ENCODE measurements at regions not wholly inside any gene's neighbourhood (a gene's known extent, or its start where the extent isn't known, plus 50 kb on each side); places are given as distances from the start of the nearest gene placed in this dataset.
A peak's percentile ranks its signal among the peaks of the same experiment; 100 is the strongest.

DNA sequence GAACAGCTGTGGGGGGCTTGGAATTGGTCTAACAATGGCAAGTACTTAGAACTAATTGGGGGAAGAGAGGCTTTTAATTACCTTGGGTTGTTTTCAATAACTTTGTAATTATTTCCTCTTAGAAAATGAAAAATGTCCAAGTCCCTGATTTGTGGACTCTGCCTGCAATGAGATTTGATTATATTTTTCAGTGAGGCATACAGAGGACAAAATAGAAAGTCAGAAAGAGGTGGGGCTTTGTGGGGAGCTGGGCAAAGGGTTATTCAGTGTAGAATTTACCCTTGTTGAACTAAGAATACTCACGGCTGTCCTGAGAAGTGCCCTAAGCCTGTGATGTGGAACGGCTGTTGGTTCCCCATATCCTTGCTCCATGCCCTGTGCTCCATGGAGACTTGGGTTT is 153.0 kb downstream of the ICE1 start:
- no peak for DNase-seq

DNA sequence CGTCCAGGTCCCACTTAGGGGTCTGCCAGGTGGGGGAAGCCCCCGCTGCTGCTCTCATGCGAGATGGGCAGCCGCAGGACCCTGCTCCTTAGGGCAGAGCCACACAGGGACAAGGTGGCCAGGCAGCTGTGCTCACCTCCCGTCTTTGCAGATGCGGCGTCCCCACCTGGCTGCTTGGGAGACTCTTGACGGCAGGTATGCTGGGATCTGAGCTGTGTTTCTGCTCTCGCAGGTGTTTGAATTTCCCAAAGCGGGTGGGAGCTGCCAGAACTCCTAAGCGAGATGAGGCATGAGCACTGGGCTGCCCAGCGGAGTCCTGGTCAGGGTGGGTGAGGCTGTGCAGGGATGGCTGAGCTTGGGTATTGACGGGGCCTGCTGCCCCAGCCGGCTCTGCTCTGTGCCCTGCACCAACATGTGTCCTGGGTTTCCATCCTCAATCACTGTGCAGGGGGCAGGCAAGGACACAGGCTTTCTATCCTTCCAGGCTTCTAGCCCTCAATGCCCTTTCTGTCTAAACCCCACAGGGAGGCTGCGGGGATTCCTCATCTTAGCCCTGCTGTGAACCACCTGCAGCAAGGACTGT is 151.4 kb downstream of the ICE1 start:
- DNase-seq = no peak

DNA sequence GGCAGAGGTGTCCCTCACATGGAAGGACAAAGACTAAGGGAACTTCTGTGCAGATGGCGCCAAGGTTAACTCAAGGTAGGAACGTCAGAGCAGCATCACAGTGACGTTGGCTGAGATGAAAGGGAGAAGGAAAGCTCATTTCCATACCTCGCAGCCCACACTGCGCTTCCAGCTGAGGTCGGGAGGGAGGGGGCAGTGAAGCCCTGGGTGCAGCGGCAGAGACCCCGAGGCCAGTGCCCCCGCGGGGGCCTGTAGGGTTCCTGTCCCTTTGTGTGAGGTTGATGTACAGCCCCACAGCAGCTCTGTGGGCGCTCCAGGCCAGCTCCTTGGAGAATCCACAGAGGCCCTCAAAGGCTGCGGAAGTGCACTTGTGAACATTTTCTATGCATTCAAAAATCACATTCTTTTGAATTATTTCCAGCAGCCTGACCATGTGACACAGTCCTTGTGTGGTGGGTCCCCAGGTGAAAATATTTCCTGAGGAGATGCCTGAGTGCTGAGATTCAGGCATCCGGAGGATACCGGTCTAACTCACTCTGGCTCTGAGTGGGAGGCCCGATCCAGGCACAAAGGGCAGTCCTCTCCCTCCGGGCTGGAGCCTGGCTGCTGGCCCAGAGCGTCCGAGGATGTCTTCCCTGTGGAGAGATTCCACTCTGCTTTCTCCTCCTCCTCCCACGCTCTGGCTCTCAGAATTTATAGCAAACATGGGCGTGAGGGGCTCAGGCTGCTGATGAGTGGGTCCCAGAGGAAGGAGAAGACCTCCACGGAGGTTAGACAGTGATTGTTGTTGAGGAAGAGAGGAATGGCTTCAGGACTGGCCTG is 150.7 kb downstream of the ICE1 start:
- no peak for DNase-seq

DNA sequence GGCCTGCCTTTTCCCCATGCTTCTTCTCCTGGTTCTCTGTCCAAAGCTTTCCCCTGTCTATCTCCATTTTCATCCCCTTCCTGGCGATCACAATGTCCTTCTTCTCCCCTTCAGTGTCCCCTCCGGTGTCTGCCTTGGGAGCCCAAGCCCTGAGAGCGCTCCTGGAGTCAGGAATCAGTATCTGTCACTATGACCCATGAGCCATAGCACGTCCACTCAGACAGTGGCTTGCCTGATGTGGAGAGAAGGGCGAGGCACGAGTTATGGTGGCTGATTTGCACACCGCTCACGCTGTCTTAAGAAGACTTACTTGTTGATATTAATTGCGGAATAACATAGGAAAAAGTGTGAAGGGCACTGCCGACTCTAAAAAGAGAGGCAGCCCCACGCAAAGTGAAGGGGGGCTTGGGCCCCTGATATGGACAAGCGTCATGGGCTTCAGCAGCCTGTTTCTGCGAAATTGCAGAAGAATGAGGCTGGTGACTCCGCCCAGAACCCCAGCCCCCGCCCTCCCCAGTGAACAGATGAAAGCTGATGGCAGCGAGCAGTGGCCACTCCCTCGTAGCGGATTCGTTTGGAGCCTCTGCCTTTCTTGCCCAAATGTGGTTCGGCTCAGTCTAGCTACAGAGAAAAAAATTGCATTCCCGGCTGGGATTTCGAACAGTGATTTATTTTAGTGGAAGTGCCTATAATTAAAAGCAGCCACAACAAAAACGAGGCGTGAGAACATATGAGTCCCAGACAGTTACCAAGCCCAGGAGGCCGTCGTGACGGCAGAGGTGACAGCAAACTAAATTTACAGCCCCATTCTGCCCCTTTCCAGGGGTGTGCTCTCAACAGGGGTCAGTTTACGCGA is 149.8 kb downstream of the ICE1 start:
- DNase-seq = no peak

DNA sequence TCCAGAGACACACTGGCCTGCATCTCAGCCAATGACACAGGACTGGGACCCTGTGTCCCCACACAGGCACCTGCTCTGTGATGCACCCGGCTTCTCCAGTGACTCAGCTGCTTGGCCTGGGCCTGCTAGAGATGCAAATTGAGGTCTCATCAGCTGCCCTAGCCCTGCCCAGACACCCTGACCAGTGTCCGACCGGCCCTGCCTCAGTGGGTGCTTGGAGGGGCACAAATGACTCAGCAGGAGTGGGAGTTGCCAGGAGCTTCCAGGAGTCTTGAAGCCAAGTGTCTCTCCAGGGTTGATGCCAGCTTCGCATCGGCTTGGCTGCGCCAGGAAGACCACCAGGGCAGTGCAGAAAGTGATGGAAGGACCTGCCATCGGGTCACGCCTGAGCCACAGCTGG is 148.2 kb downstream of the ICE1 start:
- no peak for DNase-seq

DNA sequence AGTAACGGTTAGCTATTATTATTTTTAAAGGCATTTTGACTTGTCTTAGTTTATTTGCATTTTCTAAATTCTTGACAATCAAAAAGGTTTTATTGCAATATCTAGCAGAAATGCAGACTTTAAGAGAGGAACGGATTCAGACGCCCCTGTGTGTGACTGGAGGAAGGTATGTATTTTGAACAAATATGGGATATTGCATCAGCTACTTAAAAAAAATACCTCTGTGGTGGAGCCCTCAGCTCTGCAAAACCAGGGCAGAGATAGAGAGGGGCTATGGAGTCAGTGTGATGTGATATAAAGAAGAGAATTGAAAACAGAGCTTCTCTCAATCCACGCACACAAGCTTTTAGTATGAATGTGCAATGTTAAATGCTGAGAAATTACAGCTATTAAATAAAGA is 142.4 kb downstream of the ICE1 start:
- no peak for DNase-seq

DNA sequence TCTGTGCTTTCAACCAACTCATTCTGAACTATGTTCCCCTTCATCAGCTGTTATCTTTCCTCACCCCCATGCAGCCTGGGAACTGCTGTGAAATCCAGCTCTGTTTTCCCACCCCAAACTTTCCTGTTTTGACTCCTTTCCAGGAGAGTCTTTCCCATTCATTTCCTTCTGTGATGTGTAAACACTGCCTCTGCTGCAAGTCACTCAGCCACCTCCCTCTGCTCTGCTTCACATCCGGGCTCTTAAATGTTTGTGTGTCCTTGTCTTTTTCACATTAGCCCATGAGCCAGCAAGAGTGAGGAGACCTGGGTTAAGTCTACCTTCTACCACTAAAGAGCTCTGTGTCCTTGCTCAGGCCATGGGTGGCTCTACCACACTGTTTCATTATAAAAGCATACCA is 137.5 kb downstream of the ICE1 start:
- peak; percentile 35 for DNase-seq

DNA sequence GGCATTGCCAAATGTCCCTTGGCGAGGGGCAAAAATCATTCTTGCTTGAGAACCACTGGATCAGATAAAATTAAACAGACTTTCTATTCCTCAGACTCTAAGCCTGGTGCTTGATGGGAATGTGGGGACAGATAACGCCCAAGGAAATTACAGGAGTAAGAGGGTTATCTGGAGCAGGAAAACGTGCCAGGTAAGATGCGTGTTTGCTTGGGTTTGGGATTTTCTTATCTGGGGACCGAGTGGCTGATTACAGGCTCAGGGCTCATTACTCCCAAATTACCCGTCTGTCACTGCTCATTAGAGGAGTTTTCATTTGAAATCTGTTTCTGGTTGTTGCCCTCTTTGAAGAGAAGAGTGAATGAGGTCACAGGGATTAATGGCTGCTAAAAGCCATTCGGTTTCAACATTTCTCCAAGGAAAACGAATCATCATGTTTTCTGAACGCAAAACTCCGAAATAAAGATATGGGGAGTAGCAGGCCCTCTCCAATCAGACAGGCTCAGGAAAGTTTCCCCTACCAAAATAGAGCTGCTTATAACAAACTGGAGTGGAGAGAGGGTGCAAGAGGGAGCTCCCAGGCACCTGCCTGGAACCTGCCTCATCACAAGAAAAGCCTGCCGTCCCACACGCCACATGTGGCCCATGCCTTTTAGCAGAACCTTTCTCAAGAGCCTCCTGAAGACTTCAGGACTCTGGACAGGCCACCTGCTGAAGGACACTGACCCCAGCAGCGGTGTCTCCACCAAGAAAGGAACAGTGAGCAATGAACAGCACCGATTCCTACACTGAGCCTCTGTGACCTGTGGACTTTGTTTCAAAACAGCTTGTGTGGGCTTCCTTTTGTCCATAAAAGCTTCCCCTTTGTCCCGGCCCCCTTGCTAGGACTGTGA is 136.4 kb downstream of the ICE1 start:
- no peak for DNase-seq

DNA sequence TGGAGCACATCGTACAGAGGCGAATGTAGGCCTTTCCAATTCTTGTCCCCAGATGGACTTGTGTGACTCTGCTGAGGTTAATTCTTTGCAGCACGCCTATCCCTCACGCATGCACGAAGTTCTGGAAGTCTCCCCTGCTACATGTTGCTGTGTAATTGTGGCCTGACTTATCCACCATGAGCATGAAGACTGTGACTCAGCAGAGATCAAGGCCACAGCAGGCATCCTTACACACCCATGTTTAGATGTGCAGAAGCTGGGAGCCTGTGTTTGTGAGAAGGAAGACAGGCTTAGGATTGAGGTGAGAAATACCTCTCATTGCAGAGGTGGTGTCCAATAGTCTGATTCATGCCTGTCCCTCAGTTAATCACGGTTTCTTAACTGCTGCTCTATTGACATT is 135.6 kb downstream of the ICE1 start:
- DNase-seq = no peak

DNA sequence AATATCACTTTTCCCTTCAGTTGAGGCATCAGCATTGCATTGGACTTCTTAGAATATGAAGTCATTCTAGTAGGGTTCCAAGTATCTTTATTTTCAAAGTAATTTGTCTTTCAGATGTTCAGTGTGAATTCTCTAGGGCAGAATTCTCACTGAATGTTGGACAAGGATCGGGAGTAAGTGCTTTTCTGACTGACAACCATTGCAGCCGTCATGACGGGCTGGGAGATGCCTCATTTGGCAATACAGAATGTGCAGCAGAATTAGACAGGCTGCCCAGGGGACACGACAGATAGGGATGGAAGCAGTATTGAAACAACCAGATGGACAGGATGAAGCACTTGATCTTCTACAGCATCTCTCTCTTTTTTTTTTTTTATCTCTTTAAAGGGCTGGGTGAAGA is 129.0 kb downstream of the ICE1 start:
- no peak for DNase-seq

DNA sequence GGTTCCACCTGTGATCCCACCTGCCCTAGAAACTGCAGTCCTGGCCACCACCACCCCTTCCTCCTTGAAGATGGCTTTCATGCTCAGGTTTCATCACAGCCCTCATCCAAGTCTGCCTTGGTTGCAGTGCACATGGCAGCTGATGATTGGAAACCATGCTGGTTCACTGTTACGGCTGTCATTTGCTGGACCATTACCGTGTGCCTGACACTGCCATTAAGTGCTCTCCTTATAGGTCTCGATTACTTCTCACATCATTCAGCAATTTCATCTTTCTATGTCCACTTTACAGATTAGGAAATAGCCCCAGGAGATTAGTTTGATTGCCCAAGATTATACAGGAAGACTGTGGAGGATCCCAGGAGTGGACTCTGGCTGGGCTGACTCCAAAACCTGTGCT is 123.9 kb downstream of the ICE1 start:
- DNase-seq = no peak

DNA sequence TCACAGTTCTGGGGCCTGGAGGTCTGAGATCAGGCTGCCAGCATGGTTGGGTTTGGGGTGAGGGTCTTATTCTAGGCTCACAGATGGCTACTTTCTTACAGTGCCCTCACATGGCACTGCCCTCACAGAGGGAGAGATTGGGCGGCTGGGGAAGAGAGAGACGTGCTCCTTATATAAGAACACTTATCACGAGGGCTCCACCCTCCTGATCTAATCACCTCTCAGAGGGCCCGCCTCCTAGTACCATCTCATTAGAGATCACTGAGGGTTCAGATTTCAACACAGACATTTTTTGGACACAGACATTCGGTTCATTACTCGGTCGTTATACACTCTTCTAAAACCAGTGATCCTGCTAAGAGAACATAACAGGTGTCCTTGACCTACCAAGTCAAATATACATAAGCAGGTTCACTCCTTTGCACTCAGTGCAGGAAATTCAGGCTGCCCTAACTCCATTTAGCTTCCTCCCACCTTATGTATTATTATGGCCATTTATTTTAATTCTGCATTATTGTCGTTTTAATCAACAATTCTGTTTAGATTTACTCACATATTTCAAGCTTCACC is 121.7 kb downstream of the ICE1 start:
- peak; percentile 97 for DNase-seq

DNA sequence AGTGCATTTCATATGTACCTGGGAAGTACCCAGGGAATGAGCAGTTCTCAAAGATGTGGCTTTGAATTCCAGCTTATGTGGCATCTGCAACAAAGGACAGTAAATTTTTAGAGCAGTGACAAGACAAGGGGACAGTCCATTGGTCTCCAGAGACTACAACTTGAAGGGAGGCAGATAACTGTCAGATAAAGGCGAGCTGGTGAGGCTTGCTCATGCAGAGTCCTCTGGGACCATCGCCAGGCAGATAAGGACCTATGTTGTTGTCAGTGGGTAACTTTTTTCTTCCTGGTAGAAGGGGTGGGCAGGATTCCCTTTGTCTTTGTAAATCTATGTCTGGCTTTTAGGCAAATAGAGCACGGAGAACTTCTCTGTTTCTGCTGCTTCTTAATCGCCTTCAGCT is 120.2 kb downstream of the ICE1 start:
- DNase-seq = peak; percentile 51

DNA sequence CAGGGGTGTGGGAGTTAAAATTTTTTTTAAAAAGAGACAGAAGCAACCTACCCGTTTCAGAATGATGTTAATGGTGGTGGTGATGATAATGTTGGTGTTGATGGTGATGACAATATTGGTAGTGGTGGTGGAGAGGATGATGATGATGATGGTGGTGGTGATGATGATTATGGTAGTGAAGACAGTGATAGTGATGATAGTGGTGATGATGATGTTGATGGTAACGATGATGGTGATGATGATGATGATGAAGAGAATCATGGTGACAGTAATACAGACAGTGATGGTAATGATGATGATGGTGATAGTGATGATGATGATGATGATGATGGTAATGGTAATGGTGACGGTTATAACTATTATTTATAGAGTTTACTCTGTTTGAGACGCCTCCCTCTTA is 117.6 kb downstream of the ICE1 start:
- DNase-seq = no peak

Measured in NCI-H2029 (cell line).